ENCODE measurements at regions not wholly inside any gene's neighbourhood (a gene's known extent, or its start where the extent isn't known, plus 50 kb on each side); places are given as distances from the start of the nearest gene placed in this dataset.

- Mint-ChIP-seq H3K27me3 (ENCODE audit: low read depth) (no peaks in the 10 kb centered on the region), H3K4me1 (ENCODE audit: low read depth) (peaks cover 32% of the 10 kb centered on the region), H3K27ac (ENCODE audit: unreplicated experiment) (no peak overlapping the region), H3K4me3 (ENCODE audit: unreplicated experiment) (no peak overlapping the region), H3K9me3 (ENCODE audit: low read depth) (no peaks in the 10 kb centered on the region), H3K36me3 (ENCODE audit: low read depth) (no peaks in the 10 kb centered on the region)
- TF ChIP-seq, protein P1, sequence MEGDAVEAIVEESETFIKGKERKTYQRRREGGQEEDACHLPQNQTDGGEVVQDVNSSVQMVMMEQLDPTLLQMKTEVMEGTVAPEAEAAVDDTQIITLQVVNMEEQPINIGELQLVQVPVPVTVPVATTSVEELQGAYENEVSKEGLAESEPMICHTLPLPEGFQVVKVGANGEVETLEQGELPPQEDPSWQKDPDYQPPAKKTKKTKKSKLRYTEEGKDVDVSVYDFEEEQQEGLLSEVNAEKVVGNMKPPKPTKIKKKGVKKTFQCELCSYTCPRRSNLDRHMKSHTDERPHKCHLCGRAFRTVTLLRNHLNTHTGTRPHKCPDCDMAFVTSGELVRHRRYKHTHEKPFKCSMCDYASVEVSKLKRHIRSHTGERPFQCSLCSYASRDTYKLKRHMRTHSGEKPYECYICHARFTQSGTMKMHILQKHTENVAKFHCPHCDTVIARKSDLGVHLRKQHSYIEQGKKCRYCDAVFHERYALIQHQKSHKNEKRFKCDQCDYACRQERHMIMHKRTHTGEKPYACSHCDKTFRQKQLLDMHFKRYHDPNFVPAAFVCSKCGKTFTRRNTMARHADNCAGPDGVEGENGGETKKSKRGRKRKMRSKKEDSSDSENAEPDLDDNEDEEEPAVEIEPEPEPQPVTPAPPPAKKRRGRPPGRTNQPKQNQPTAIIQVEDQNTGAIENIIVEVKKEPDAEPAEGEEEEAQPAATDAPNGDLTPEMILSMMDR (IDR thresholded peaks at IDR 0.05) = no peak
- DNase-seq (ENCODE audit: low spot score) = no peak
Observed at GRCh38 chr2:160920061-160920460, 240.2 kb upstream of the TANK start.

- no peaks in the 10 kb centered on the region for H3K36me3 Mint-ChIP-seq (ENCODE audit: low read depth)
- TF ChIP-seq, protein P1 (IDR thresholded peaks at IDR 0.05) = peak; percentile 9
- no peak for DNase-seq (ENCODE audit: low spot score)
- H3K9me3 Mint-ChIP-seq (ENCODE audit: low read depth) = no peaks in the 10 kb centered on the region
- H3K4me3 Mint-ChIP-seq (ENCODE audit: unreplicated experiment) = no peak overlapping the region
- peaks cover 32% of the 10 kb centered on the region for H3K4me1 Mint-ChIP-seq (ENCODE audit: low read depth)
- no peaks in the 10 kb centered on the region for H3K27me3 Mint-ChIP-seq (ENCODE audit: low read depth)
- peak overlapping the region; percentile 71 for H3K27ac Mint-ChIP-seq (ENCODE audit: unreplicated experiment)
Observed at GRCh38 chr2:160920791-160921303, 239.4 kb upstream of the TANK start.

- peak overlapping the region; percentile 71 for H3K27ac Mint-ChIP-seq (ENCODE audit: unreplicated experiment)
- H3K27me3 Mint-ChIP-seq (ENCODE audit: low read depth) = no peaks in the 10 kb centered on the region
- H3K4me3 Mint-ChIP-seq (ENCODE audit: unreplicated experiment) = no peak overlapping the region
- DNase-seq (ENCODE audit: low spot score) = no peak
- no peaks in the 10 kb centered on the region for H3K9me3 Mint-ChIP-seq (ENCODE audit: low read depth)
- no peaks in the 10 kb centered on the region for H3K36me3 Mint-ChIP-seq (ENCODE audit: low read depth)
- H3K4me1 Mint-ChIP-seq (ENCODE audit: low read depth) = peaks cover 31% of the 10 kb centered on the region
- TF ChIP-seq, protein P1 (IDR thresholded peaks at IDR 0.05) = no peak
Observed at GRCh38 chr2:160921386-160921964, 238.8 kb upstream of the TANK start.

DNA sequence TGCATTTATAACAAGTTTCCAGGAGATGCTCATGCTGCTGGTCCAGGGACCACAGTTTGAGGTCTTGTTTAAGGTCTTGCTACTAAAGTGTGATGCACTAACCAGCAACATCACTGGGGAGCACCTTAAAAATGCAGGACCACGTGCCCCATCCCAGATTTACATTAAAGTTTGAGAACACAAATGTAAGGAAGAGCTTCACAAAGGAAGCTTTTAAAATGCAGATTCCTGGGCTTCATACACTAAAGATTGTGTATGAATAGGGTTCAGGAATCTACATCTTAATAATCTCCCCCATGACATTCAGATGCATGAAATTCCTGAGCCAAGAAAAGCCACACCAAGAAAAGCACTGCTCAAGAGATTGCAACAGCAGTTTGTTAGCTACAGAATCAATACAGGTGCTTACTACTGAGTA is 235.3 kb upstream of the TANK start:
- Mint-ChIP-seq H3K9me3 (ENCODE audit: low read depth) (no peaks in the 10 kb centered on the region), H3K27ac (ENCODE audit: unreplicated experiment) (no peak overlapping the region)
- TF ChIP-seq, protein P1 (IDR thresholded peaks at IDR 0.05) = no peak

GRCh38 chr2:160925956-160926355 is 234.3 kb upstream of the TANK start:
- H3K36me3 Mint-ChIP-seq (ENCODE audit: low read depth) = no peaks in the 10 kb centered on the region
- H3K4me3 Mint-ChIP-seq (ENCODE audit: unreplicated experiment) = no peak overlapping the region
- DNase-seq (ENCODE audit: low spot score) = no peak
- no peak overlapping the region for H3K27ac Mint-ChIP-seq (ENCODE audit: unreplicated experiment)
- no peaks in the 10 kb centered on the region for H3K27me3 Mint-ChIP-seq (ENCODE audit: low read depth)
- no peaks in the 10 kb centered on the region for H3K9me3 Mint-ChIP-seq (ENCODE audit: low read depth)
- TF ChIP-seq, protein P1 (IDR thresholded peaks at IDR 0.05) = no peak
- H3K4me1 Mint-ChIP-seq (ENCODE audit: low read depth) = peaks cover 27% of the 10 kb centered on the region

More for the DNA sequence above, 235.3 kb upstream of the TANK start:
- peaks cover 37% of the 10 kb centered on the region for H3K4me1 Mint-ChIP-seq (ENCODE audit: low read depth)
- DNase-seq (ENCODE audit: low spot score) = no peak
- no peaks in the 10 kb centered on the region for H3K36me3 Mint-ChIP-seq (ENCODE audit: low read depth)
- no peak overlapping the region for H3K4me3 Mint-ChIP-seq (ENCODE audit: unreplicated experiment)
- no peaks in the 10 kb centered on the region for H3K27me3 Mint-ChIP-seq (ENCODE audit: low read depth)
